ENCODE measurements at regions not wholly inside any gene's neighbourhood (a gene's known extent, or its start where the extent isn't known, plus 50 kb on each side); places are given as distances from the start of the nearest gene placed in this dataset.

- TF ChIP-seq EZH2 (IDR thresholded peaks at IDR 0.05; ENCODE audit: insufficient read depth, poor library complexity, severe bottlenecking) = no peak
- TF ChIP-seq EZH2phosphoT487 (IDR thresholded peaks at IDR 0.05; ENCODE audit: insufficient read depth, low read depth) = no peak
- H3K79me2 ChIP-seq (ENCODE audit: insufficient read depth) = no peaks in the 10 kb centered on the region
- peaks cover 5% of the 10 kb centered on the region for H3F3A ChIP-seq (ENCODE audit: insufficient read depth)
- no peaks in the 10 kb centered on the region for H4K20me1 ChIP-seq (ENCODE audit: insufficient read depth)
- no peak overlapping the region for H2AFZ ChIP-seq
- H3K36me3 ChIP-seq (ENCODE audit: low read depth) = no peaks in the 10 kb centered on the region
- in situ Hi-C loops (cut with MboI) = no loop called here
- H3K4me1 ChIP-seq (ENCODE audit: insufficient read depth) = peaks cover 17% of the 10 kb centered on the region
- no peak overlapping the region for H3K9ac ChIP-seq
- H3K9me2 ChIP-seq (ENCODE audit: insufficient read depth) = no peaks in the 10 kb centered on the region
- WGBS, 2 experiments (ENCODE audit: low coverage in 1 of 2, low lambda C conversion rate in 2 of 2, missing lambda C conversion rate in 2 of 2) = 86 to 87% methylated on average over 6 of the region's 6 CpGs
- H3K27ac ChIP-seq = no peak overlapping the region
- no peak for DNase-seq
- no peak overlapping the region for H3K4me3 ChIP-seq
- H3K4me2 ChIP-seq (ENCODE audit: unreplicated experiment) = no peak overlapping the region
- no peaks in the 10 kb centered on the region for H3K9me3 ChIP-seq (ENCODE audit: low read depth)
- no peaks in the 10 kb centered on the region for H3K27me3 ChIP-seq (replicated peaks; ENCODE audit: insufficient read depth)
These were observed 273.1 kb downstream of the MRPL39 start for GRCh38 chr21:25334046-25334730.

- H3F3A ChIP-seq (ENCODE audit: insufficient read depth) = peaks cover 11% of the 10 kb centered on the region
- H3K4me3 ChIP-seq = no peak overlapping the region
- WGBS, 2 experiments (ENCODE audit: low coverage in 1 of 2, low lambda C conversion rate in 2 of 2, missing lambda C conversion rate in 2 of 2) = 89 to 96% methylated on average over 1 of the region's 1 CpG
- H3K9me2 ChIP-seq (ENCODE audit: insufficient read depth) = no peaks in the 10 kb centered on the region
- no peaks in the 10 kb centered on the region for H3K27me3 ChIP-seq (replicated peaks; ENCODE audit: insufficient read depth)
- in situ Hi-C loops (cut with MboI) = no loop called here
- H2AFZ ChIP-seq = no peak overlapping the region
- H3K9ac ChIP-seq = no peak overlapping the region
- no peak overlapping the region for H3K27ac ChIP-seq
- DNase-seq = peak; percentile 16
- no peaks in the 10 kb centered on the region for H4K20me1 ChIP-seq (ENCODE audit: insufficient read depth)
- no peaks in the 10 kb centered on the region for H3K36me3 ChIP-seq (ENCODE audit: low read depth)
- H3K9me3 ChIP-seq (ENCODE audit: low read depth) = no peaks in the 10 kb centered on the region
- H3K79me2 ChIP-seq (ENCODE audit: insufficient read depth) = no peaks in the 10 kb centered on the region
- no peak overlapping the region for H3K4me2 ChIP-seq (ENCODE audit: unreplicated experiment)
- no peak for TF ChIP-seq EZH2phosphoT487 (IDR thresholded peaks at IDR 0.05; ENCODE audit: insufficient read depth, low read depth)
- TF ChIP-seq EZH2 (IDR thresholded peaks at IDR 0.05; ENCODE audit: insufficient read depth, poor library complexity, severe bottlenecking) = no peak
- peaks cover 30% of the 10 kb centered on the region for H3K4me1 ChIP-seq (ENCODE audit: insufficient read depth)
These were observed 276.0 kb downstream of the MRPL39 start for GRCh38 chr21:25331286-25331685.

DNA sequence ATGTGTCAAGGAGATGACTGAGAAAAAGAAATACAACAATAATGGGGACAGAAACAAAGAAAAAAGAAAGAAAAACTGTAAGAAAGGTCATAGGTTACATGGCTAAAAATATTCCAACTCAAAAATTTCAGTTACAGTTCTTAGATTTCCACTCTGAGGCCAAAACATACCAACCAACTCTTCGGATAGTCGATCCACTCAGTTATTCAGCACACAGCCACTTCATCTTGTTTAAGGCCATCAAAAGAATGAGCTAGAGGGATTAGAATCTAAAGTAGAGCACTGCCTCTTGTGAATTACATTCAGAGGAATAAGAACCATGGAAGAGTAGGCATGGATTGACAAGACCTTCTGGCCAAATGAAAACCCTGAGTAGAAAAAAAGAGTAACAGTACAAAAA lies 277.0 kb downstream of the MRPL39 start:
- in situ Hi-C loops (cut with MboI) = no loop called here

GRCh38 chr21:25329227-25329825 lies 278.0 kb downstream of the MRPL39 start:
- no peak for TF ChIP-seq EZH2 (IDR thresholded peaks at IDR 0.05; ENCODE audit: insufficient read depth, poor library complexity, severe bottlenecking)
- TF ChIP-seq EZH2phosphoT487 (IDR thresholded peaks at IDR 0.05; ENCODE audit: insufficient read depth, low read depth) = 0 out of 2 replicates have a peak, but pooled peaks have one; percentile 33
- no peaks in the 10 kb centered on the region for H3K9me2 ChIP-seq (ENCODE audit: insufficient read depth)
- H3K4me2 ChIP-seq (ENCODE audit: unreplicated experiment) = peak overlapping the region; percentile 72
- 0 out of 2 replicates have a peak overlapping the region, but pooled peaks have one; percentile 5 for H3K4me3 ChIP-seq
- peak overlapping the region; percentile 83 for H3K27ac ChIP-seq
- H3K79me2 ChIP-seq (ENCODE audit: insufficient read depth) = no peaks in the 10 kb centered on the region
- H2AFZ ChIP-seq = peak overlapping the region; percentile 40; the same call in 1 of the 2 replicates
- in situ Hi-C loops (cut with MboI) = no loop called here
- DNase-seq = peak; percentile 85
- no peaks in the 10 kb centered on the region for H4K20me1 ChIP-seq (ENCODE audit: insufficient read depth)
- no peaks in the 10 kb centered on the region for H3K9me3 ChIP-seq (ENCODE audit: low read depth)
- H3K36me3 ChIP-seq (ENCODE audit: low read depth) = no peaks in the 10 kb centered on the region
- peaks cover 35% of the 10 kb centered on the region for H3K4me1 ChIP-seq (ENCODE audit: insufficient read depth)
- H3K27me3 ChIP-seq (replicated peaks; ENCODE audit: insufficient read depth) = no peaks in the 10 kb centered on the region
- WGBS, 2 experiments (ENCODE audit: low coverage in 1 of 2, low lambda C conversion rate in 2 of 2, missing lambda C conversion rate in 2 of 2) = 0% methylated on average over 2 of the region's 2 CpGs
- H3F3A ChIP-seq (ENCODE audit: insufficient read depth) = peaks cover 11% of the 10 kb centered on the region
- peak overlapping the region; percentile 20; the same call in 1 of the 2 replicates for H3K9ac ChIP-seq

More for the DNA sequence above, 277.0 kb downstream of the MRPL39 start:
- H3K4me2 ChIP-seq (ENCODE audit: unreplicated experiment) = no peak overlapping the region
- H3K27me3 ChIP-seq (replicated peaks; ENCODE audit: insufficient read depth) = no peaks in the 10 kb centered on the region
- H3F3A ChIP-seq (ENCODE audit: insufficient read depth) = peaks cover 11% of the 10 kb centered on the region
- no peaks in the 10 kb centered on the region for H3K79me2 ChIP-seq (ENCODE audit: insufficient read depth)
- H3K4me1 ChIP-seq (ENCODE audit: insufficient read depth) = peaks cover 35% of the 10 kb centered on the region
- H3K9me2 ChIP-seq (ENCODE audit: insufficient read depth) = no peaks in the 10 kb centered on the region
- H2AFZ ChIP-seq = no peak overlapping the region
- DNase-seq = peak; percentile 41
- 55 to 63% methylated on average over 2 of the region's 2 CpGs for WGBS, 2 experiments (ENCODE audit: low coverage in 1 of 2, low lambda C conversion rate in 2 of 2, missing lambda C conversion rate in 2 of 2)
- no peaks in the 10 kb centered on the region for H4K20me1 ChIP-seq (ENCODE audit: insufficient read depth)
- H3K9me3 ChIP-seq (ENCODE audit: low read depth) = no peaks in the 10 kb centered on the region
- H3K36me3 ChIP-seq (ENCODE audit: low read depth) = no peaks in the 10 kb centered on the region
- H3K4me3 ChIP-seq = no peak overlapping the region
- H3K9ac ChIP-seq = no peak overlapping the region
- 0 out of 2 replicates have a peak overlapping the region, but pooled peaks have one; percentile 83 for H3K27ac ChIP-seq
- TF ChIP-seq EZH2 (IDR thresholded peaks at IDR 0.05; ENCODE audit: insufficient read depth, poor library complexity, severe bottlenecking) (no peak), EZH2phosphoT487 (IDR thresholded peaks at IDR 0.05; ENCODE audit: insufficient read depth, low read depth) (no peak)

All from GM23248 (cell line).